ENCODE measurements at regions not wholly inside any gene's neighbourhood (a gene's known extent, or its start where the extent isn't known, plus 50 kb on each side); places are given as distances from the start of the nearest gene placed in this dataset.

DNA sequence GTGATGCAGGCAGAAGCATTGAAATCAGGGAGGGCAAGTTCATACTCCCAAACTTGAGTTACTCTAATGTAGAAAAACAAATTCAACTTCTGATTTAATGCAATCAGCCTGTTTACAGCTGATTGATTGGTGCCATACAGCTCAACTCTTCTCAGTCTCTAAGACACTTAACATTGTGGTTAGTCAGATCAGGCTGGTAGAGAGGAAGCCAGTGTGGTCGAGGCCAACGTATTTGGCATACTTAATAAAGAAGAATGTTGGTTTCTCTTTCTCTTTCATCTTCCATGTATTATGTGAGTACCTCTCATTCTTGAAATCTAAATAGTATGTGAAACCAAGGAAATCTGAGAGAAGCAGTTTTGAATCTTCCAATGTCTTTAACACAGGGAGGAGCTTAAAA, 255.0 kb upstream of the SLITRK1 start:
- no peak for TF ChIP-seq SIN3A (IDR thresholded peaks at IDR 0.05; ENCODE audit: borderline replicate concordance, insufficient read depth, low read length)
- no peak for TF ChIP-seq POLR2AphosphoS5 (IDR thresholded peaks at IDR 0.05; ENCODE audit: low read depth, low read length)
- TF ChIP-seq TAF1 (IDR thresholded peaks at IDR 0.05; ENCODE audit: borderline replicate concordance, insufficient read depth, low read length), result no peak
